ENCODE measurements at regions not wholly inside any gene's neighbourhood (a gene's known extent, or its start where the extent isn't known, plus 50 kb on each side); places are given as distances from the start of the nearest gene placed in this dataset.

- intact Hi-C loops (cut with DNase I) = no loop called here
- no peaks in the 10 kb centered on the region for H3K9me3 ChIP-seq
- no peak for TF ChIP-seq EP300 (IDR thresholded peaks at IDR 0.05)
- no peak for TF ChIP-seq POLR2AphosphoS5 (IDR thresholded peaks at IDR 0.05)
- TF ChIP-seq, protein P1, sequence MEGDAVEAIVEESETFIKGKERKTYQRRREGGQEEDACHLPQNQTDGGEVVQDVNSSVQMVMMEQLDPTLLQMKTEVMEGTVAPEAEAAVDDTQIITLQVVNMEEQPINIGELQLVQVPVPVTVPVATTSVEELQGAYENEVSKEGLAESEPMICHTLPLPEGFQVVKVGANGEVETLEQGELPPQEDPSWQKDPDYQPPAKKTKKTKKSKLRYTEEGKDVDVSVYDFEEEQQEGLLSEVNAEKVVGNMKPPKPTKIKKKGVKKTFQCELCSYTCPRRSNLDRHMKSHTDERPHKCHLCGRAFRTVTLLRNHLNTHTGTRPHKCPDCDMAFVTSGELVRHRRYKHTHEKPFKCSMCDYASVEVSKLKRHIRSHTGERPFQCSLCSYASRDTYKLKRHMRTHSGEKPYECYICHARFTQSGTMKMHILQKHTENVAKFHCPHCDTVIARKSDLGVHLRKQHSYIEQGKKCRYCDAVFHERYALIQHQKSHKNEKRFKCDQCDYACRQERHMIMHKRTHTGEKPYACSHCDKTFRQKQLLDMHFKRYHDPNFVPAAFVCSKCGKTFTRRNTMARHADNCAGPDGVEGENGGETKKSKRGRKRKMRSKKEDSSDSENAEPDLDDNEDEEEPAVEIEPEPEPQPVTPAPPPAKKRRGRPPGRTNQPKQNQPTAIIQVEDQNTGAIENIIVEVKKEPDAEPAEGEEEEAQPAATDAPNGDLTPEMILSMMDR (IDR thresholded peaks at IDR 0.05) = no peak
- H3K4me1 ChIP-seq = peaks cover 0 to 20% (median 13%) of the 10 kb centered on the region in 4 donors
- DNase-seq (ENCODE audit: extremely low spot score) = no peak
- H3K27ac ChIP-seq (replicated peaks in 1 of 4) = no peak overlapping the region
- 97% methylated on average over 3 of the region's 3 CpGs for WGBS
- no peak overlapping the region for H3K4me3 ChIP-seq
- H3K27me3 ChIP-seq = no peaks in the 10 kb centered on the region
- peaks cover 0 to 5% (median 0%) of the 10 kb centered on the region in 4 donors for H3K36me3 ChIP-seq
Observed at GRCh38 chr6:126103993-126104392, 117.7 kb downstream of the TRMT11 start.

DNA sequence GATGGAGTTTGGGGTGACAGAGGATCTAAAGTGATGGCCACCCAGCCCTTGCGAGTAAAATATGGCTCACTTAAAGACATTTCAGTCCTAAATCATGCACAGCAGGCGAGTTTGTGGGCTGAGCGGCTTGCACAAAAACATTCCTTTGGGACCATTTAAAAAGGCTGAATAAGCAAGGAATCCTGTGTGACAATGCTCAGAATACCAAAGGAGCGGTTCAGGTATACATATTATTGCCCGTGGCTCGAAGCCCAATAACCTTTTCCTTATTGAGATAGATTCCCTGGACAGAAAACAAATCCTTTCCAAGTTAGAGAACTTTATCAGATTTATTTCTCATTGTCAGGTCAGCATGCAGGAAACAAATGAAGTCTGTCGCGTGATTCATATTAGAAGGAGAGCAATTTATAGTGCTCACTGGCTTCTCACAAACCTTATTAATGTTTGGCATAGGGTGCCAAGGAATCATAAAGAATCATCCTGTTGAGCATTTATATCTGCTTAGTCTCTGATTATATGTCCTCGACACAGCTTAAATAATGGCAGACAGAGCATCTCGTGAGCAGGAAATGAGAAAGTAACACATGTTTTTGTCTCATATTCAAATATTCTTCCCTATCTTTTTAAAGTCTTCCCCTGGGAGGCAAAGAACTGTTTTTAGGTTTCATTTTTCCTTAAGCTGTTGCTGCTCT, 121.3 kb downstream of the TRMT11 start:
- WGBS = 49% methylated on average over 10 of the region's 10 CpGs
- peaks cover 0 to 5% (median 0%) of the 10 kb centered on the region in 4 donors for H3K36me3 ChIP-seq
- H3K27me3 ChIP-seq = no peaks in the 10 kb centered on the region
- H3K9me3 ChIP-seq = no peaks in the 10 kb centered on the region
- H3K4me1 ChIP-seq = peaks cover 0 to 20% (median 13%) of the 10 kb centered on the region in 4 donors
- no peak for DNase-seq (ENCODE audit: extremely low spot score)
- no peak overlapping the region for H3K27ac ChIP-seq (replicated peaks in 1 of 4)
- intact Hi-C loops (cut with DNase I) = no loop called here
- TF ChIP-seq POLR2AphosphoS5 (IDR thresholded peaks at IDR 0.05) (no peak), EP300 (IDR thresholded peaks at IDR 0.05) (no peak)
- TF ChIP-seq, protein P1 (IDR thresholded peaks at IDR 0.05) = no peak
- H3K4me3 ChIP-seq = no peak overlapping the region

DNA sequence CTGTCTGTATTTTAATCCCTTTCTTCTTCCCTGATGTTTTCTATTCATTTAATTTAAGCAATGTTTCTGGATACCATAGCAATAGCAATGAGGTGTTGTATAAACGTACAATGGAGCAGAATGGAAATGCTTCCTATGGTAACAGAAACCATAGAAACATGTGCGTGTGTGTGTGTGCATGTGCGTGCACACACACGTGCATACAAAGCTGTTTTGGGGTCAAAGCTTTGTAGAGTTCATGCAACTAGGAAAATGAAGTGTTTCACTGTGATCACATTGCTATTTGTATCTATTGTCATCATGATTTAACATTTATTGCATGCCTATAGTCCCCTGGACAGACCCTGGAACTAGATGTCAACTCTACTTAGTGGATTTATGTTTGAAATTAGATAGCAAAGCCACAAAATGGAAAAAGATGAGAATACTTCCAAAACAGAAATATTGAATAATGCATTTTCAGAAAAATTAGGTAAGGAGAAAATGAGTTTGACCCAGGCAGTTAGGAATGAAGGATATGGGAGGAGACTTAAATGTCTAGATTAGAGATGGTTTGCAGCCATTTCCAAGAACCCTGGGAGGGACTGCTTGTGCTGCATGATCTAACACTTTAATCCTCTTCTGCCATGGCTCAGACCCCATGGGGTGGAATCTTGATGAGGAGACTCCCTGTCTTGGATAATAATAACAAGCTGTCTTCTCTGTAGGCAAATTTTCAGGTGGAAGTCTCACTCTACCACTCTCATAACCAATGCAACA, 124.4 kb downstream of the TRMT11 start:
- no peak for DNase-seq (ENCODE audit: extremely low spot score)
- intact Hi-C loops (cut with DNase I) = no loop called here
- Histone ChIP-seq H3K4me3 (no peak overlapping the region), H3K27me3 (no peaks in the 10 kb centered on the region), H3K36me3 (peaks cover 0 to 1% (median 0%) of the 10 kb centered on the region in 4 donors), H3K9me3 (no peaks in the 10 kb centered on the region), H3K27ac (replicated peaks in 1 of 4) (no peak overlapping the region), H3K4me1 (peaks cover 0 to 20% (median 13%) of the 10 kb centered on the region in 4 donors)
- WGBS = 78% methylated on average over 4 of the region's 4 CpGs
- no peak for TF ChIP-seq POLR2A (IDR thresholded peaks at IDR 0.05; ENCODE audit: low read depth)
- TF ChIP-seq EP300 (IDR thresholded peaks at IDR 0.05) = no peak

- peaks cover 0 to 20% (median 13%) of the 10 kb centered on the region in 4 donors for H3K4me1 ChIP-seq
- 89% methylated on average over 2 of the region's 2 CpGs for WGBS
- no peak overlapping the region for H3K27ac ChIP-seq (replicated peaks in 1 of 4)
- H3K9me3 ChIP-seq = no peaks in the 10 kb centered on the region
- no peaks in the 10 kb centered on the region for H3K27me3 ChIP-seq
- H3K36me3 ChIP-seq = peaks cover 0 to 4% (median 0%) of the 10 kb centered on the region in 4 donors
- intact Hi-C loops (cut with DNase I) = no loop called here
- no peak overlapping the region for H3K4me3 ChIP-seq
- no peak for DNase-seq (ENCODE audit: extremely low spot score)
- TF ChIP-seq, protein P1 (IDR thresholded peaks at IDR 0.05) = no peak
- TF ChIP-seq POLR2A (IDR thresholded peaks at IDR 0.05; ENCODE audit: low read depth) (no peak), POLR2AphosphoS5 (IDR thresholded peaks at IDR 0.05) (no peak), EP300 (IDR thresholded peaks at IDR 0.05) (no peak)
Observed at GRCh38 chr6:126111327-126111726, 125.0 kb downstream of the TRMT11 start.

DNA sequence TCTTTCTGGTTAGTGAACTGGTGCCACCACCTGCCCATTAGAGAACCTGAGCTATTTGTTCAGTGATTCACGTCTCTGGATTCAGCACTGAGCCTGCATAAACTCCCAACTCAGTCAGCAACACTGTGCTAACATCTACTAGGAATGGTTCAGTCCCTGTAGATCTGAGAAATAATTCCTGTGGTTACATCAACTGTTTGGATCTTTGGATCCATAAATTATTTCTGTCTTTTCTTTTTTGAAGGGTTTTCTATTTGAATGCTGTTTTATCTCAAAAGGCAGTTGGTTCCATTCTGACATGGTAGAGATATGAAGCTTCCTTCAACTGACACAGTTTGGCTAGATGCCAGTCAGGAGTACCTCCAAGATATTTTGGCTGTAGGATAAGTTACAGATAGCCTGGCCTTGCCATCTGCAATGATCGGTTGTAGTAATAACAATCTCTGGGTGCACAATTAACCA, 125.9 kb downstream of the TRMT11 start:
- H3K36me3 ChIP-seq = peaks cover 0 to 4% (median 0%) of the 10 kb centered on the region in 4 donors
- no peak overlapping the region for H3K4me3 ChIP-seq
- no peak for DNase-seq (ENCODE audit: extremely low spot score)
- H3K9me3 ChIP-seq = no peaks in the 10 kb centered on the region
- TF ChIP-seq, protein P1 (IDR thresholded peaks at IDR 0.05) = no peak
- no peak for TF ChIP-seq EP300 (IDR thresholded peaks at IDR 0.05)
- no peak for TF ChIP-seq POLR2AphosphoS5 (IDR thresholded peaks at IDR 0.05)
- TF ChIP-seq POLR2A (IDR thresholded peaks at IDR 0.05; ENCODE audit: low read depth) = no peak
- 45% methylated on average over 2 of the region's 2 CpGs for WGBS
- H3K27me3 ChIP-seq = no peaks in the 10 kb centered on the region
- intact Hi-C loops (cut with DNase I) = no loop called here
- H3K4me1 ChIP-seq = peaks cover 0 to 15% (median 10%) of the 10 kb centered on the region in 4 donors
- H3K27ac ChIP-seq (replicated peaks in 1 of 4) = no peak overlapping the region

All from esophagus muscularis mucosa (tissue), 4 donors.